ENCODE measurements at regions not wholly inside any gene's neighbourhood (a gene's known extent, or its start where the extent isn't known, plus 50 kb on each side); places are given as distances from the start of the nearest gene placed in this dataset.

GRCh38 chr7:85664341-85664740, 477.5 kb upstream of the SEMA3D start:
- Histone ChIP-seq H3K4me1 (ENCODE audit: control insufficient read depth in 5 of 5, insufficient read depth in 5 of 5, low read length in 5 of 5) (peaks cover 0 to 12% (median 0%) of the 10 kb centered on the region in 5 donors), H3K27me3 (ENCODE audit: control insufficient read depth in 3 of 3, insufficient read depth in 3 of 3, low read length in 2 of 3) (no peaks in the 10 kb centered on the region), H3K27ac (ENCODE audit: low read depth in 1 of 2, low read length in 1 of 2) (no peak overlapping the region), H3K36me3 (ENCODE audit: control insufficient read depth in 4 of 4, insufficient read depth in 4 of 4, low read length in 4 of 4) (no peaks in the 10 kb centered on the region), H3K4me3 (no peak overlapping the region), H3K9ac (ENCODE audit: insufficient read depth in 1 of 2, low read length in 2 of 2) (no peak overlapping the region), H3K9me3 (ENCODE audit: control insufficient read depth in 4 of 4, insufficient read depth in 3 of 4, low read length in 3 of 4) (no peaks in the 10 kb centered on the region)
- ATAC-seq (ENCODE audit: insufficient read depth, low FRiP score) (no peak), DNase-seq (no peak)
- TF ChIP-seq CTCF (IDR thresholded peaks at IDR 0.05; ENCODE audit: control extremely low read depth, extremely low read depth), result no peak
- WGBS, 2 donors, result 99 to 100% methylated on average over 2 of the region's 2 CpGs

- Histone ChIP-seq H3K4me3 (no peak overlapping the region), H3K27me3 (ENCODE audit: control insufficient read depth in 3 of 3, insufficient read depth in 3 of 3, low read length in 2 of 3) (no peaks in the 10 kb centered on the region), H3K36me3 (ENCODE audit: control insufficient read depth in 4 of 4, insufficient read depth in 4 of 4, low read length in 4 of 4) (no peaks in the 10 kb centered on the region), H3K27ac (ENCODE audit: low read depth in 1 of 2, low read length in 1 of 2) (no peak overlapping the region), H3K9ac (ENCODE audit: insufficient read depth in 1 of 2, low read length in 2 of 2) (no peak overlapping the region), H3K9me3 (ENCODE audit: control insufficient read depth in 4 of 4, insufficient read depth in 3 of 4, low read length in 3 of 4) (no peaks in the 10 kb centered on the region), H3K4me1 (ENCODE audit: control insufficient read depth in 5 of 5, insufficient read depth in 5 of 5, low read length in 5 of 5) (no peaks in the 10 kb centered on the region)
- ATAC-seq (ENCODE audit: insufficient read depth, low FRiP score) (no peak), DNase-seq (no peak)
- TF ChIP-seq CTCF (IDR thresholded peaks at IDR 0.05; ENCODE audit: control extremely low read depth, extremely low read depth), result no peak
Measured at GRCh38 chr7:85659364-85659763, 472.5 kb upstream of the SEMA3D start.

- TF ChIP-seq CTCF (IDR thresholded peaks at IDR 0.05; ENCODE audit: control extremely low read depth, extremely low read depth), result no peak
- Histone ChIP-seq H3K4me3 (no peak overlapping the region), H3K27me3 (ENCODE audit: control insufficient read depth in 3 of 3, insufficient read depth in 3 of 3, low read length in 2 of 3) (no peaks in the 10 kb centered on the region), H3K9me3 (ENCODE audit: control insufficient read depth in 4 of 4, insufficient read depth in 3 of 4, low read length in 3 of 4) (no peaks in the 10 kb centered on the region), H3K9ac (ENCODE audit: insufficient read depth in 1 of 2, low read length in 2 of 2) (no peak overlapping the region), H3K4me1 (ENCODE audit: control insufficient read depth in 5 of 5, insufficient read depth in 5 of 5, low read length in 5 of 5) (no peaks in the 10 kb centered on the region), H3K36me3 (ENCODE audit: control insufficient read depth in 4 of 4, insufficient read depth in 4 of 4, low read length in 4 of 4) (no peaks in the 10 kb centered on the region), H3K27ac (ENCODE audit: low read depth in 1 of 2, low read length in 1 of 2) (no peak overlapping the region)
- WGBS, 2 donors, result 91 to 97% methylated on average over 5 of the region's 5 CpGs
- DNase-seq, result no peak
- ATAC-seq (ENCODE audit: insufficient read depth, low FRiP score), result no peak
Measured at GRCh38 chr7:85655252-85655651, 468.4 kb upstream of the SEMA3D start.

GRCh38 chr7:85644272-85644671, 457.4 kb upstream of the SEMA3D start:
- H3K4me1 ChIP-seq (ENCODE audit: control insufficient read depth in 5 of 5, insufficient read depth in 5 of 5, low read length in 5 of 5), result no peaks in the 10 kb centered on the region
- WGBS, 2 donors, result 76 to 91% methylated on average over 2 of the region's 2 CpGs
- H3K9me3 ChIP-seq (ENCODE audit: control insufficient read depth in 4 of 4, insufficient read depth in 3 of 4, low read length in 3 of 4), result peaks cover 0 to 5% (median 0%) of the 10 kb centered on the region in 4 donors
- ATAC-seq (ENCODE audit: insufficient read depth, low FRiP score), result no peak
- no peak for TF ChIP-seq CTCF (IDR thresholded peaks at IDR 0.05; ENCODE audit: control extremely low read depth, extremely low read depth)
- DNase-seq, result no peak
- H3K4me3 ChIP-seq, result no peak overlapping the region
- no peak overlapping the region for H3K27ac ChIP-seq (ENCODE audit: low read depth in 1 of 2, low read length in 1 of 2)
- H3K36me3 ChIP-seq (ENCODE audit: control insufficient read depth in 4 of 4, insufficient read depth in 4 of 4, low read length in 4 of 4), result no peaks in the 10 kb centered on the region
- H3K27me3 ChIP-seq (ENCODE audit: control insufficient read depth in 3 of 3, insufficient read depth in 3 of 3, low read length in 2 of 3), result no peaks in the 10 kb centered on the region
- no peak overlapping the region for H3K9ac ChIP-seq (ENCODE audit: insufficient read depth in 1 of 2, low read length in 2 of 2)
